ENCODE measurements at regions not wholly inside any gene's neighbourhood (a gene's known extent, or its start where the extent isn't known, plus 50 kb on each side); places are given as distances from the start of the nearest gene placed in this dataset.

- DNase-seq = no peak
These were observed 276.1 kb downstream of the BCOR start for GRCh38 chrX:39821709-39822095.

- no peak for DNase-seq
These were observed 275.5 kb downstream of the BCOR start for GRCh38 chrX:39822133-39822748.

- no peak for DNase-seq
These were observed 274.3 kb downstream of the BCOR start for GRCh38 chrX:39823424-39823823.

- DNase-seq = no peak
These were observed 273.9 kb downstream of the BCOR start for GRCh38 chrX:39823854-39824253.

- DNase-seq = no peak
These were observed 270.8 kb downstream of the BCOR start for GRCh38 chrX:39826813-39827543.

GRCh38 chrX:39827951-39828350, 269.8 kb downstream of the BCOR start:
- no peak for DNase-seq

GRCh38 chrX:39828971-39829370, 268.8 kb downstream of the BCOR start:
- no peak for DNase-seq

- no peak for DNase-seq
These were observed 267.8 kb downstream of the BCOR start for GRCh38 chrX:39829965-39830364.

- DNase-seq = no peak
These were observed 267.3 kb downstream of the BCOR start for GRCh38 chrX:39830414-39830813.

GRCh38 chrX:39832211-39832610, 265.5 kb downstream of the BCOR start:
- DNase-seq = no peak

- DNase-seq = no peak
These were observed 263.2 kb downstream of the BCOR start for GRCh38 chrX:39834600-39834999.

GRCh38 chrX:39835241-39835640, 262.5 kb downstream of the BCOR start:
- DNase-seq = no peak

GRCh38 chrX:39835776-39836175, 262.0 kb downstream of the BCOR start:
- no peak for DNase-seq

GRCh38 chrX:39836802-39837420, 260.8 kb downstream of the BCOR start:
- no peak for DNase-seq

GRCh38 chrX:39837688-39838087, 260.1 kb downstream of the BCOR start:
- no peak for DNase-seq

GRCh38 chrX:39839371-39839770, 258.4 kb downstream of the BCOR start:
- no peak for DNase-seq

- no peak for DNase-seq
These were observed 257.6 kb downstream of the BCOR start for GRCh38 chrX:39840133-39840532.

GRCh38 chrX:39840581-39841093, 257.1 kb downstream of the BCOR start:
- no peak for DNase-seq

GRCh38 chrX:39841604-39842003, 256.2 kb downstream of the BCOR start:
- DNase-seq = no peak

GRCh38 chrX:39842281-39842973, 255.3 kb downstream of the BCOR start:
- no peak for DNase-seq

GRCh38 chrX:39843318-39843717, 254.4 kb downstream of the BCOR start:
- DNase-seq = no peak

- no peak for DNase-seq
These were observed 252.5 kb downstream of the BCOR start for GRCh38 chrX:39845233-39845632.

GRCh38 chrX:39846460-39846859, 251.3 kb downstream of the BCOR start:
- DNase-seq = no peak

GRCh38 chrX:39848243-39848642, 249.5 kb downstream of the BCOR start:
- no peak for DNase-seq
